Fibroblast of lung (primary cell): ENCODE measurements at regions not wholly inside any gene's neighbourhood (a gene's known extent, or its start where the extent isn't known, plus 50 kb on each side); places are given as distances from the start of the nearest gene placed in this dataset.

Experiments used
- EZH2 ChIP-seq: IDR thresholded peaks from 2 replicates; pipeline ENCODE4 v1.5.1; 2012; ENCODE audit warnings: low read length, control low read depth, mild to moderate bottlenecking; ENCODE audit errors: missing control alignments
- TF ChIP-seq, protein P1 (sequence below), 2 donors: IDR thresholded peaks in 1 of 2; conservative IDR thresholded peaks in 1 of 2; 1 replicate in 1 of 2; 2 replicates in 1 of 2; pipeline ENCODE4 v1.5.1; 2011 to 2012; ENCODE audit warnings: low read length in 2 of 2, control low read depth in 1 of 2, inconsistent platforms in 1 of 2, low read depth in 1 of 2, mild to moderate bottlenecking in 1 of 2

DNA sequence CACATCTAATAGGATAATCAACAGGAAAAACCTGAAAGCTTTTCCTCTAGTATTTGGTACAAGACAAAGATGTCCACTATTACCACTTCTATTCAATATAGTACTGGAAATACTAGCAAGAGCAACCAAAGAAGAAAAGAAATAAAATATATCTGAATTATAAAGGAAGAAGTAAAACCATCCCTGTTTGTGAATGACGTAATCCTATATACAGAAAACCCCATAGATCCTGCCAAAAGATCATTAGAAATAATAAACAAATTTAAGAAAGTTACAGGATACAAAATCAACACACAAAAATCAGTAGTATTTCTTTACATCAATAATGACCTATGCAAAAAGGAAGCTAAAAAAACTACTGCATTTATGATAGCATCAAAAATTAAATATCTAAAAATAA is 1191.3 kb upstream of the C9orf72 start:
- TF ChIP-seq, protein P1, sequence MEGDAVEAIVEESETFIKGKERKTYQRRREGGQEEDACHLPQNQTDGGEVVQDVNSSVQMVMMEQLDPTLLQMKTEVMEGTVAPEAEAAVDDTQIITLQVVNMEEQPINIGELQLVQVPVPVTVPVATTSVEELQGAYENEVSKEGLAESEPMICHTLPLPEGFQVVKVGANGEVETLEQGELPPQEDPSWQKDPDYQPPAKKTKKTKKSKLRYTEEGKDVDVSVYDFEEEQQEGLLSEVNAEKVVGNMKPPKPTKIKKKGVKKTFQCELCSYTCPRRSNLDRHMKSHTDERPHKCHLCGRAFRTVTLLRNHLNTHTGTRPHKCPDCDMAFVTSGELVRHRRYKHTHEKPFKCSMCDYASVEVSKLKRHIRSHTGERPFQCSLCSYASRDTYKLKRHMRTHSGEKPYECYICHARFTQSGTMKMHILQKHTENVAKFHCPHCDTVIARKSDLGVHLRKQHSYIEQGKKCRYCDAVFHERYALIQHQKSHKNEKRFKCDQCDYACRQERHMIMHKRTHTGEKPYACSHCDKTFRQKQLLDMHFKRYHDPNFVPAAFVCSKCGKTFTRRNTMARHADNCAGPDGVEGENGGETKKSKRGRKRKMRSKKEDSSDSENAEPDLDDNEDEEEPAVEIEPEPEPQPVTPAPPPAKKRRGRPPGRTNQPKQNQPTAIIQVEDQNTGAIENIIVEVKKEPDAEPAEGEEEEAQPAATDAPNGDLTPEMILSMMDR (conservative IDR thresholded peaks at IDR 0.05 in 1 of 2, IDR thresholded peaks at IDR 0.05 in 1 of 2; ENCODE audit: low read depth in 1 of 2, low read length in 2 of 2): no peak
- TF ChIP-seq EZH2: no peak
